Trophoblast cell (in vitro differentiated cells and primary cell): ENCODE measurements at regions not wholly inside any gene's neighbourhood (a gene's known extent, or its start where the extent isn't known, plus 50 kb on each side); places are given as distances from the start of the nearest gene placed in this dataset.

Source experiments
- DNase-seq, 2 donors: peaks; one replicate each; pipeline ENCODE4 v3.0.0-alpha.2; 2016
- H2AFZ ChIP-seq: 2 replicates; pipeline ENCODE4 v1.6.1; 2013; ENCODE audit warnings: low read length, moderate library complexity, mild to moderate bottlenecking; ENCODE audit not compliant: insufficient read depth, poor library complexity
- H2AK5ac ChIP-seq: 2 replicates; pipeline ENCODE4 v1.6.1; 2013; ENCODE audit warnings: mild to moderate bottlenecking, low read length
- H2BK120ac ChIP-seq: 2 replicates; pipeline ENCODE4 v1.6.1; 2013; ENCODE audit warnings: low read length, mild to moderate bottlenecking, moderate library complexity; ENCODE audit not compliant: insufficient read depth, poor library complexity
- H2BK12ac ChIP-seq: 2 replicates; pipeline ENCODE4 v1.6.1; 2013; ENCODE audit warnings: mild to moderate bottlenecking, low read length, moderate library complexity
- H2BK5ac ChIP-seq: 2 replicates; pipeline ENCODE4 v1.6.1; 2013; ENCODE audit warnings: low read length, low read depth, moderate library complexity, mild to moderate bottlenecking; ENCODE audit not compliant: poor library complexity
- H3K14ac ChIP-seq: 2 replicates; pipeline ENCODE4 v1.6.1; 2013; ENCODE audit warnings: mild to moderate bottlenecking, low read length
- H3K18ac ChIP-seq: 2 replicates; pipeline ENCODE4 v1.6.1; 2013; ENCODE audit warnings: mild to moderate bottlenecking, low read length
- H3K23ac ChIP-seq: 2 replicates; pipeline ENCODE4 v1.6.1; 2013; ENCODE audit warnings: low read length
- H3K27ac ChIP-seq: 2 replicates; pipeline ENCODE4 v1.5.1; 2013; ENCODE audit warnings: low read depth, mild to moderate bottlenecking, inconsistent platforms, low read length, moderate library complexity
- H3K27me3 ChIP-seq: 2 replicates; pipeline ENCODE4 v1.6.1; 2013; ENCODE audit warnings: inconsistent platforms, mild to moderate bottlenecking, low read length, moderate library complexity; ENCODE audit not compliant: insufficient read depth
- H3K36me3 ChIP-seq, 2 experiments: 1 replicate in 1 of 2; 2 replicates in 1 of 2; pipeline ENCODE4 v1.6.1; 2013; ENCODE audit warnings: low read length in 2 of 2, mild to moderate bottlenecking in 2 of 2, moderate library complexity in 1 of 2; ENCODE audit not compliant: insufficient read depth in 2 of 2, control insufficient read depth in 1 of 2
- H3K4ac ChIP-seq: 2 replicates; pipeline ENCODE4 v1.6.1; 2013; ENCODE audit warnings: low read depth, mild to moderate bottlenecking, low read length, moderate library complexity
- H3K4me1 ChIP-seq, 2 experiments: 1 replicate in 1 of 2; 2 replicates in 1 of 2; pipeline ENCODE4 v1.6.1; 2013; ENCODE audit warnings: low read length in 2 of 2, mild to moderate bottlenecking in 2 of 2, moderate library complexity in 1 of 2; ENCODE audit not compliant: insufficient read depth in 2 of 2, control insufficient read depth in 1 of 2
- H3K4me2 ChIP-seq: 2 replicates; pipeline ENCODE4 v1.6.1; 2013; ENCODE audit warnings: inconsistent platforms, mild to moderate bottlenecking, low read length, moderate library complexity
- H3K4me3 ChIP-seq: 2 replicates; pipeline ENCODE4 v1.5.1; 2013; ENCODE audit warnings: mild to moderate bottlenecking, low read depth, low read length, inconsistent platforms
- H3K79me1 ChIP-seq: one replicate; pipeline ENCODE4 v1.6.1; 2013; ENCODE audit warnings: low read length
- H3K79me2 ChIP-seq: 2 replicates; pipeline ENCODE4 v1.6.1; 2013; ENCODE audit warnings: low read length, mild to moderate bottlenecking; ENCODE audit not compliant: control insufficient read depth, insufficient read depth, poor library complexity
- H3K9ac ChIP-seq: 2 replicates; pipeline ENCODE4 v1.6.1; 2013; ENCODE audit warnings: mild to moderate bottlenecking, low read length
- H3K9me3 ChIP-seq: 2 replicates; pipeline ENCODE4 v1.6.1; 2013; ENCODE audit warnings: low read depth, mild to moderate bottlenecking, control low read depth, inconsistent platforms, low read length; ENCODE audit not compliant: insufficient read depth
- H4K12ac ChIP-seq: 2 replicates; pipeline ENCODE4 v1.6.1; 2013; ENCODE audit warnings: low read depth, mild to moderate bottlenecking, low read length, moderate library complexity
- H4K8ac ChIP-seq: 2 replicates; pipeline ENCODE4 v1.6.1; 2013; ENCODE audit warnings: low read depth, mild to moderate bottlenecking, low read length, moderate library complexity
- H4K91ac ChIP-seq: one replicate; pipeline ENCODE4 v1.6.1; 2013; ENCODE audit warnings: low read depth, mild to moderate bottlenecking, low read length, moderate library complexity
- WGBS: extraction: QIAGEN DNeasy Blood & Tissue Kit; methylation state at CpG from one replicate; pipeline ENCODE4 v1.1.7; 2013; ENCODE audit warnings: missing lambda C conversion rate; ENCODE audit not compliant: insufficient read length, insufficient coverage; ENCODE audit errors: extremely low coverage; 5-methylcytosine and 5-hydroxymethylcytosine counted together

GRCh38 chr5:103703617-103704016, 141.0 kb upstream of the NUDT12 start:
- Histone ChIP-seq H3K27me3 (no peaks in the 10 kb centered on the region), H3K36me3 (no peaks in the 10 kb centered on the region), H3K14ac (no peak overlapping the region)

GRCh38 chr5:103693517-103693916, 130.9 kb upstream of the NUDT12 start:
- H4K8ac ChIP-seq, result no peak overlapping the region
- H2AFZ ChIP-seq, result no peak overlapping the region
- H2BK12ac ChIP-seq, result no peak overlapping the region
- H2BK120ac ChIP-seq, result no peak overlapping the region
- no peak overlapping the region for H4K12ac ChIP-seq
- H3K36me3 ChIP-seq, result no peaks in the 10 kb centered on the region
- no peak overlapping the region for H2AK5ac ChIP-seq
- no peak overlapping the region for H3K27ac ChIP-seq
- H4K91ac ChIP-seq, result no peak overlapping the region
- no peak overlapping the region for H3K18ac ChIP-seq
- H3K9ac ChIP-seq, result no peak overlapping the region
- WGBS, result no CpG with 5 or more reads among the region's 2 CpGs
- H3K23ac ChIP-seq, result no peak overlapping the region
- no peaks in the 10 kb centered on the region for H3K79me1 ChIP-seq
- H3K14ac ChIP-seq, result no peak overlapping the region
- H2BK5ac ChIP-seq, result no peak overlapping the region
- H3K27me3 ChIP-seq, result no peaks in the 10 kb centered on the region
- H3K4me1 ChIP-seq, result no peaks in the 10 kb centered on the region
- no peak overlapping the region for H3K4ac ChIP-seq
- H3K4me2 ChIP-seq, result no peak overlapping the region
- DNase-seq, result no peak
- no peaks in the 10 kb centered on the region for H3K79me2 ChIP-seq
- no peaks in the 10 kb centered on the region for H3K9me3 ChIP-seq
- no peak overlapping the region for H3K4me3 ChIP-seq

More at GRCh38 chr5:103703617-103704016, 141.0 kb upstream of the NUDT12 start:
- Histone ChIP-seq H3K9me3 (no peaks in the 10 kb centered on the region), H2BK120ac (no peak overlapping the region), H3K4ac (no peak overlapping the region), H4K91ac (no peak overlapping the region), H3K23ac (no peak overlapping the region), H4K8ac (no peak overlapping the region), H2AFZ (no peak overlapping the region), H3K79me2 (no peaks in the 10 kb centered on the region), H3K4me3 (no peak overlapping the region), H2BK5ac (no peak overlapping the region), H2AK5ac (no peak overlapping the region), H3K27ac (no peak overlapping the region), H2BK12ac (no peak overlapping the region), H3K9ac (no peak overlapping the region), H3K4me2 (no peak overlapping the region), H3K79me1 (no peaks in the 10 kb centered on the region), H4K12ac (no peak overlapping the region), H3K18ac (no peak overlapping the region), H3K4me1 (no peaks in the 10 kb centered on the region)
- peak in 1 of 2 donors; percentile 30 for DNase-seq
- WGBS, result no CpG with 5 or more reads among the region's 3 CpGs

- H3K4me3 ChIP-seq, result no peak overlapping the region
- no peak overlapping the region for H2BK5ac ChIP-seq
- H3K27me3 ChIP-seq, result no peaks in the 10 kb centered on the region
- no peak overlapping the region for H2AK5ac ChIP-seq
- no peak overlapping the region for H3K14ac ChIP-seq
- no peak for DNase-seq
- no peak overlapping the region for H2BK12ac ChIP-seq
- H3K27ac ChIP-seq, result no peak overlapping the region
- no peak overlapping the region for H3K4ac ChIP-seq
- H4K91ac ChIP-seq, result no peak overlapping the region
- H3K4me2 ChIP-seq, result no peak overlapping the region
- H3K9me3 ChIP-seq, result no peaks in the 10 kb centered on the region
- no peaks in the 10 kb centered on the region for H3K36me3 ChIP-seq
- no peak overlapping the region for H3K9ac ChIP-seq
- H2AFZ ChIP-seq, result no peak overlapping the region
- H3K79me1 ChIP-seq, result no peaks in the 10 kb centered on the region
- no peak overlapping the region for H4K12ac ChIP-seq
- no peaks in the 10 kb centered on the region for H3K4me1 ChIP-seq
- H3K23ac ChIP-seq, result no peak overlapping the region
- no peaks in the 10 kb centered on the region for H3K79me2 ChIP-seq
- no peak overlapping the region for H3K18ac ChIP-seq
- H4K8ac ChIP-seq, result no peak overlapping the region
- no peak overlapping the region for H2BK120ac ChIP-seq
- no CpG with 5 or more reads among the region's 1 CpG for WGBS
Measured at GRCh38 chr5:103690676-103691075, 128.1 kb upstream of the NUDT12 start.

GRCh38 chr5:103679873-103680272, 117.3 kb upstream of the NUDT12 start:
- H2AK5ac ChIP-seq, result no peak overlapping the region
- H3K9ac ChIP-seq, result no peak overlapping the region
- no peaks in the 10 kb centered on the region for H3K36me3 ChIP-seq
- H3K14ac ChIP-seq, result no peak overlapping the region
- H4K91ac ChIP-seq, result no peak overlapping the region
- no peak overlapping the region for H3K4ac ChIP-seq
- H2BK12ac ChIP-seq, result no peak overlapping the region
- no peaks in the 10 kb centered on the region for H3K9me3 ChIP-seq
- DNase-seq, result no peak
- H2AFZ ChIP-seq, result no peak overlapping the region
- H3K23ac ChIP-seq, result no peak overlapping the region
- no CpG with 5 or more reads among the region's 3 CpGs for WGBS
- no peaks in the 10 kb centered on the region for H3K79me1 ChIP-seq
- H2BK120ac ChIP-seq, result no peak overlapping the region
- no peak overlapping the region for H4K8ac ChIP-seq
- H4K12ac ChIP-seq, result no peak overlapping the region
- no peaks in the 10 kb centered on the region for H3K4me1 ChIP-seq
- no peaks in the 10 kb centered on the region for H3K27me3 ChIP-seq
- H3K79me2 ChIP-seq, result no peaks in the 10 kb centered on the region
- no peak overlapping the region for H3K4me3 ChIP-seq
- no peak overlapping the region for H3K4me2 ChIP-seq
- H3K27ac ChIP-seq, result no peak overlapping the region
- H3K18ac ChIP-seq, result no peak overlapping the region
- no peak overlapping the region for H2BK5ac ChIP-seq
